PC-9 (cell line): ENCODE measurements at regions not wholly inside any gene's neighbourhood (a gene's known extent, or its start where the extent isn't known, plus 50 kb on each side); places are given as distances from the start of the nearest gene placed in this dataset.
"Not testable (repeated sequence)": the region's sequence is repeated elsewhere in the genome, so short reads cannot be mapped to it uniquely, and the experiment has no call there.

Source experiments
- BruUV-seq: library from RNA; stranded (reverse); fragments of 400-500 nt; replicated peaks from 2 replicates; lab custom pipeline; 2021; lab: Mats Ljungman, UMichigan
- CTCF ChIA-PET: fragments of 300-600 bp; sonication (Branson Sonifier 250); formaldehyde crosslinking; loops from one replicate; lab custom pipeline; 2022; ENCODE audit warnings: antibody characterized with exemption; lab: Charles Lee
- POLR2A ChIA-PET: fragments of 300-600 bp; sonication (Branson Sonifier 250); formaldehyde crosslinking; loops from one replicate; lab custom pipeline; 2022; ENCODE audit warnings: antibody characterized with exemption; ENCODE audit not compliant: unreplicated experiment; lab: Charles Lee
- DNase-seq, 2 experiments: peaks; one replicate each; pipeline versions ENCODE4 v3.0.0 to v3.0.0-alpha.2; 2015 to 2022; ENCODE audit warnings: mixed read lengths in 1 of 2
- H2AFZ ChIP-seq: fragments of 200-600 bp; sonication (generic); 2 replicates; pipeline ENCODE4 v1.8.1; 2017; ENCODE audit warnings: antibody characterized with exemption
- H3F3A ChIP-seq: fragments of 200-600 bp; sonication (generic); 2 replicates; pipeline ENCODE4 v1.8.1; 2017; ENCODE audit warnings: antibody characterized with exemption, mild to moderate bottlenecking, low read depth; ENCODE audit not compliant: insufficient read depth
- H3K27ac ChIP-seq: fragments of 200-600 bp; sonication (generic); 2 replicates; pipeline ENCODE4 v1.6.1; 2016; ENCODE audit warnings: mixed run types
- H3K27me3 ChIP-seq: fragments of 200-600 bp; sonication (generic); 2 replicates; pipeline ENCODE4 v1.6.1; 2016; ENCODE audit warnings: low read depth, mixed run types; ENCODE audit not compliant: insufficient read depth
- H3K36me3 ChIP-seq: fragments of 200-600 bp; sonication (generic); 2 replicates; pipeline ENCODE4 v1.6.1; 2016; ENCODE audit warnings: low read depth, mixed run types
- H3K4me1 ChIP-seq: fragments of 200-600 bp; sonication (generic); replicated peaks from 2 replicates; pipeline ENCODE4 v1.6.1; 2016; ENCODE audit warnings: mixed run types; ENCODE audit not compliant: insufficient read depth
- H3K4me2 ChIP-seq: fragments of 200-600 bp; sonication (generic); 2 replicates; pipeline ENCODE4 v1.6.1; 2017; ENCODE audit warnings: mixed run types
- H3K4me3 ChIP-seq: fragments of 200-600 bp; sonication (generic); 2 replicates; pipeline ENCODE4 v1.6.1; 2016; ENCODE audit warnings: mixed run types
- H3K79me2 ChIP-seq: fragments of 200-600 bp; sonication (generic); 2 replicates; pipeline ENCODE4 v1.6.1; 2017; ENCODE audit warnings: low read depth, mixed run types
- H3K9me2 ChIP-seq: fragments of 200-600 bp; sonication (generic); 2 replicates; pipeline ENCODE4 v1.8.1; 2017; ENCODE audit warnings: mild to moderate bottlenecking; ENCODE audit not compliant: insufficient read depth
- H3K9me3 ChIP-seq: fragments of 200-600 bp; sonication (generic); 2 replicates; pipeline ENCODE4 v1.8.1; 2016; ENCODE audit warnings: low read depth; ENCODE audit not compliant: insufficient read depth
- H4K20me1 ChIP-seq: fragments of 200-600 bp; sonication (generic); 2 replicates; pipeline ENCODE4 v1.8.1; 2017; ENCODE audit not compliant: insufficient read depth
- CTCF ChIP-seq: fragments of 200-600 bp; sonication (generic); conservative IDR thresholded peaks from 2 replicates; pipeline ENCODE4 v1.6.1; 2017; ENCODE audit warnings: mixed run types, antibody characterized with exemption, mild to moderate bottlenecking, moderate library complexity
- EZH2 ChIP-seq: fragments of 200-600 bp; sonication (generic); IDR thresholded peaks from 2 replicates; pipeline ENCODE4 v1.8.0; 2017; ENCODE audit warnings: antibody characterized with exemption, low read depth
- intact Hi-C: fragments of 100-400 bp; cut with micrococcal nuclease; formaldehyde crosslinking; loops from one replicate; pipeline ENCODE4 v1.10.0; 2022; ENCODE audit not compliant: unreplicated experiment

- intact Hi-C loops = no loop called here
- no peak overlapping the region for H3K4me3 ChIP-seq
- CTCF ChIA-PET = no interaction called here
- no peaks in the 10 kb centered on the region for H3K36me3 ChIP-seq
- no peaks in the 10 kb centered on the region for H3K27me3 ChIP-seq
- DNase-seq = no peak
- BruUV-seq = no TSS peak
- POLR2A ChIA-PET = no interaction called here
- TF ChIP-seq EZH2 (no peak), CTCF (no peak)
- no peaks in the 10 kb centered on the region for H3K9me2 ChIP-seq
- no peaks in the 10 kb centered on the region for H3F3A ChIP-seq
- H3K9me3 ChIP-seq = no peaks in the 10 kb centered on the region
- H2AFZ ChIP-seq = no peak overlapping the region
- no peaks in the 10 kb centered on the region for H3K4me1 ChIP-seq
- no peak overlapping the region for H3K27ac ChIP-seq
- H3K79me2 ChIP-seq = no peaks in the 10 kb centered on the region
- no peaks in the 10 kb centered on the region for H4K20me1 ChIP-seq
- no peak overlapping the region for H3K4me2 ChIP-seq
Observed at GRCh38 chr11:130562549-130562948, 114.1 kb downstream of the ADAMTS15 start.

- H3F3A ChIP-seq, H3K9me2 ChIP-seq, H3K27ac ChIP-seq, H3K9me3 ChIP-seq, H3K36me3 ChIP-seq, BruUV-seq, H2AFZ ChIP-seq, intact Hi-C loops, DNase-seq, H3K4me3 ChIP-seq, H4K20me1 ChIP-seq, POLR2A ChIA-PET, CTCF ChIA-PET, H3K4me1 ChIP-seq, H3K79me2 ChIP-seq, H3K4me2 ChIP-seq, H3K27me3 ChIP-seq: not testable (repeated sequence)
Observed at GRCh38 chr11:130566360-130566759, 117.9 kb downstream of the ADAMTS15 start.

GRCh38 chr11:130571519-130571918 lies 123.1 kb downstream of the ADAMTS15 start:
- TF ChIP-seq CTCF = no peak
- TF ChIP-seq EZH2 = no peak
- POLR2A ChIA-PET = no interaction called here
- CTCF ChIA-PET = no interaction called here

GRCh38 chr11:130571947-130572584 lies 123.6 kb downstream of the ADAMTS15 start:
- no peak for DNase-seq
- no TSS peak for BruUV-seq
- no peaks in the 10 kb centered on the region for H3K79me2 ChIP-seq
- no peak overlapping the region for H3K4me3 ChIP-seq
- no peak overlapping the region for H3K27ac ChIP-seq
- H3K27me3 ChIP-seq = no peaks in the 10 kb centered on the region
- POLR2A ChIA-PET = no interaction called here
- H3K4me1 ChIP-seq = no peaks in the 10 kb centered on the region
- H3F3A ChIP-seq = no peaks in the 10 kb centered on the region
- no peak overlapping the region for H3K4me2 ChIP-seq
- no peaks in the 10 kb centered on the region for H3K36me3 ChIP-seq
- CTCF ChIA-PET = no interaction called here
- intact Hi-C loops = no loop called here
- no peaks in the 10 kb centered on the region for H3K9me2 ChIP-seq
- no peaks in the 10 kb centered on the region for H4K20me1 ChIP-seq
- no peaks in the 10 kb centered on the region for H3K9me3 ChIP-seq
- H2AFZ ChIP-seq = no peak overlapping the region
- TF ChIP-seq CTCF = no peak
- TF ChIP-seq EZH2 = no peak

More at GRCh38 chr11:130571519-130571918, 123.1 kb downstream of the ADAMTS15 start:
- no peaks in the 10 kb centered on the region for H4K20me1 ChIP-seq
- H3F3A ChIP-seq = no peaks in the 10 kb centered on the region
- H3K79me2 ChIP-seq = no peaks in the 10 kb centered on the region
- intact Hi-C loops = no loop called here
- DNase-seq = no peak
- H3K9me3 ChIP-seq = no peaks in the 10 kb centered on the region
- H3K27ac ChIP-seq = no peak overlapping the region
- no peak overlapping the region for H2AFZ ChIP-seq
- H3K4me2 ChIP-seq = no peak overlapping the region
- H3K4me1 ChIP-seq = no peaks in the 10 kb centered on the region
- no TSS peak for BruUV-seq
- no peaks in the 10 kb centered on the region for H3K36me3 ChIP-seq
- no peaks in the 10 kb centered on the region for H3K9me2 ChIP-seq
- H3K27me3 ChIP-seq = no peaks in the 10 kb centered on the region
- H3K4me3 ChIP-seq = no peak overlapping the region
